ENCODE measurements at regions not wholly inside any gene's neighbourhood (a gene's known extent, or its start where the extent isn't known, plus 50 kb on each side); places are given as distances from the start of the nearest gene placed in this dataset.
A peak's percentile ranks its signal among the peaks of the same experiment; 100 is the strongest.

DNA sequence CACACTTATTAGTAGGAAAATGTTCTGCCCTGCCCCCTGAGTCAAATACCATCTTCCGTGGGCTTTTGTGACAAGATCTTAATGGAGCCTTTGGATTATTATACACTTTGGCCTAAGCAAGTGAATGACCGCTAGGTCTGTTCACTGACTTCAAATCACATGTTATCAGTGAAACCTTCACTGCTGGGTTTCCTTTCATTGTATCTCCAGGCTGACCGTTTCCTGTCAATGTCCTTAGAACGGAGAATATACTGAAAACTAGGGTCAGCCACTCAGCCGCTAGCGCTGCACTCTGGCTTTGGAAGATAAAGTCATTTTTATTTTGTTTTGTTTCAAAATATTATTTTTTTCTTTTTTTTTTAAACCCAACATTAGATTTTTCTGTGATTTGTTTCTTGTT is 107.0 kb upstream of the TLL1 start:
- Histone ChIP-seq H3K9me3 (ENCODE audit: control insufficient read depth in 4 of 4, low read length in 3 of 4) (no peaks in the 10 kb centered on the region), H3K4me3 (ENCODE audit: low read depth in 1 of 3, low read length in 3 of 3) (no peak overlapping the region), H3K9ac (ENCODE audit: low read depth in 1 of 2, low read length in 2 of 2) (no peak overlapping the region), H3K4me1 (ENCODE audit: control insufficient read depth in 4 of 4, insufficient read depth in 4 of 4, low read length in 3 of 4) (no peaks in the 10 kb centered on the region), H3K36me3 (ENCODE audit: control insufficient read depth in 4 of 4, insufficient read depth in 3 of 4, low read depth in 1 of 4, low read length in 3 of 4) (no peaks in the 10 kb centered on the region), H3K27ac (ENCODE audit: low read depth in 1 of 2, low read length in 2 of 2) (no peak overlapping the region), H3K27me3 (ENCODE audit: control insufficient read depth in 4 of 4, insufficient read depth in 4 of 4, low read length in 3 of 4) (no peaks in the 10 kb centered on the region)
- no peak for DNase-seq (ENCODE audit: low spot score)
- TF ChIP-seq NR2F2 (IDR thresholded peaks at IDR 0.05) (peak; percentile 84), JUND (IDR thresholded peaks at IDR 0.05) (no peak), RAD21 (IDR thresholded peaks at IDR 0.05) (peak; percentile 24 to 36)
- TF ChIP-seq, protein P1, sequence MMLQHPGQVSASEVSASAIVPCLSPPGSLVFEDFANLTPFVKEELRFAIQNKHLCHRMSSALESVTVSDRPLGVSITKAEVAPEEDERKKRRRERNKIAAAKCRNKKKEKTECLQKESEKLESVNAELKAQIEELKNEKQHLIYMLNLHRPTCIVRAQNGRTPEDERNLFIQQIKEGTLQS (IDR thresholded peaks at IDR 0.05): no peak
- WGBS: 74% methylated on average over 6 of the region's 6 CpGs

DNA sequence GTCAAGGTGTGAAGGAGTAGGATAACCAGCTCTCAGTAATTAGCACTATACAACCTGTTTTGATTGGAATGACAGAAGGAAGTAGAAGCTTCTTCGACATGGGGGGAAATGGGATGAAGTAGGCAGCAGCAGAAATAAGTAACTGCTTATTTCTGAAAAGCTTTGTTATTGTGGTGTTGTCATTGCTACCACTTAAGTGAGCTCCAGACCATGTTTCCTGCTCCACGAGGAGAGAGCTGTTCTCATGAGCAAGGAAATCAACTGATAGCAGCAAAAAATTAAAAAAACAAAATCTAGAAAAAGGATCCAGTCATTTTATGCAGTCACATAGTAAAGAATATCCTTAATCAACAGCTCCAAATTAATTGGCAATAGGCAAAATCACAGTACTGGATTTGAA is 106.1 kb upstream of the TLL1 start:
- no peak overlapping the region for H3K27ac ChIP-seq (ENCODE audit: low read depth in 1 of 2, low read length in 2 of 2)
- H3K36me3 ChIP-seq (ENCODE audit: control insufficient read depth in 4 of 4, insufficient read depth in 3 of 4, low read depth in 1 of 4, low read length in 3 of 4): no peaks in the 10 kb centered on the region
- no peak overlapping the region for H3K9ac ChIP-seq (ENCODE audit: low read depth in 1 of 2, low read length in 2 of 2)
- no peaks in the 10 kb centered on the region for H3K27me3 ChIP-seq (ENCODE audit: control insufficient read depth in 4 of 4, insufficient read depth in 4 of 4, low read length in 3 of 4)
- no peak overlapping the region for H3K4me3 ChIP-seq (ENCODE audit: low read depth in 1 of 3, low read length in 3 of 3)
- no peak for TF ChIP-seq RXRA (IDR thresholded peaks at IDR 0.05)
- no peaks in the 10 kb centered on the region for H3K4me1 ChIP-seq (ENCODE audit: control insufficient read depth in 4 of 4, insufficient read depth in 4 of 4, low read length in 3 of 4)
- DNase-seq (ENCODE audit: low spot score): no peak
- no peaks in the 10 kb centered on the region for H3K9me3 ChIP-seq (ENCODE audit: control insufficient read depth in 4 of 4, low read length in 3 of 4)
- WGBS: 27% methylated on average over 2 of the region's 2 CpGs

DNA sequence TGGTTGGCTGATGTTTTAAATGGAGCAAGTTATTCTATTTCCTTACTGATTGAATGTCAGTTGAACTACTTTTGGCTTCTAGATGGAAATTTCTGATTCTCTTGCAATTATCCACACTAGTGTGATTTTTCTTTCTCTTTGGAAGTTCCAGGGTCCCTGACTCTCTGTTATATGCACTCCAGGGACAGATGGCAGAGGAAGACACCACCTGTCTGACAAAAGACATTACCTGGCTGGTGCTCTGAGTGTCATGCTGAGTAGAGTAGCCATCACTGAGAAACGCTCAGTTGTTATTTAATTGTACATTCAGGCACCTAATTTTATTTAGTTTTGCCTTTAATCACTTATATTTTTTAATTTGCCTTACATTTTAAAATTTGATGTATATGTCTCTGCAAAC is 105.4 kb upstream of the TLL1 start:
- H3K36me3 ChIP-seq (ENCODE audit: control insufficient read depth in 4 of 4, insufficient read depth in 3 of 4, low read depth in 1 of 4, low read length in 3 of 4): no peaks in the 10 kb centered on the region
- DNase-seq (ENCODE audit: low spot score): no peak
- no peaks in the 10 kb centered on the region for H3K4me1 ChIP-seq (ENCODE audit: control insufficient read depth in 4 of 4, insufficient read depth in 4 of 4, low read length in 3 of 4)
- H3K9me3 ChIP-seq (ENCODE audit: control insufficient read depth in 4 of 4, low read length in 3 of 4): no peaks in the 10 kb centered on the region
- no peak overlapping the region for H3K27ac ChIP-seq (ENCODE audit: low read depth in 1 of 2, low read length in 2 of 2)
- TF ChIP-seq, protein P2, sequence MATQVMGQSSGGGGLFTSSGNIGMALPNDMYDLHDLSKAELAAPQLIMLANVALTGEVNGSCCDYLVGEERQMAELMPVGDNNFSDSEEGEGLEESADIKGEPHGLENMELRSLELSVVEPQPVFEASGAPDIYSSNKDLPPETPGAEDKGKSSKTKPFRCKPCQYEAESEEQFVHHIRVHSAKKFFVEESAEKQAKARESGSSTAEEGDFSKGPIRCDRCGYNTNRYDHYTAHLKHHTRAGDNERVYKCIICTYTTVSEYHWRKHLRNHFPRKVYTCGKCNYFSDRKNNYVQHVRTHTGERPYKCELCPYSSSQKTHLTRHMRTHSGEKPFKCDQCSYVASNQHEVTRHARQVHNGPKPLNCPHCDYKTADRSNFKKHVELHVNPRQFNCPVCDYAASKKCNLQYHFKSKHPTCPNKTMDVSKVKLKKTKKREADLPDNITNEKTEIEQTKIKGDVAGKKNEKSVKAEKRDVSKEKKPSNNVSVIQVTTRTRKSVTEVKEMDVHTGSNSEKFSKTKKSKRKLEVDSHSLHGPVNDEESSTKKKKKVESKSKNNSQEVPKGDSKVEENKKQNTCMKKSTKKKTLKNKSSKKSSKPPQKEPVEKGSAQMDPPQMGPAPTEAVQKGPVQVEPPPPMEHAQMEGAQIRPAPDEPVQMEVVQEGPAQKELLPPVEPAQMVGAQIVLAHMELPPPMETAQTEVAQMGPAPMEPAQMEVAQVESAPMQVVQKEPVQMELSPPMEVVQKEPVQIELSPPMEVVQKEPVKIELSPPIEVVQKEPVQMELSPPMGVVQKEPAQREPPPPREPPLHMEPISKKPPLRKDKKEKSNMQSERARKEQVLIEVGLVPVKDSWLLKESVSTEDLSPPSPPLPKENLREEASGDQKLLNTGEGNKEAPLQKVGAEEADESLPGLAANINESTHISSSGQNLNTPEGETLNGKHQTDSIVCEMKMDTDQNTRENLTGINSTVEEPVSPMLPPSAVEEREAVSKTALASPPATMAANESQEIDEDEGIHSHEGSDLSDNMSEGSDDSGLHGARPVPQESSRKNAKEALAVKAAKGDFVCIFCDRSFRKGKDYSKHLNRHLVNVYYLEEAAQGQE (IDR thresholded peaks at IDR 0.05): no peak
- no peak for TF ChIP-seq EGR1 (IDR thresholded peaks at IDR 0.05; ENCODE audit: low read depth in 2 of 2)
- TF ChIP-seq, protein P3, sequence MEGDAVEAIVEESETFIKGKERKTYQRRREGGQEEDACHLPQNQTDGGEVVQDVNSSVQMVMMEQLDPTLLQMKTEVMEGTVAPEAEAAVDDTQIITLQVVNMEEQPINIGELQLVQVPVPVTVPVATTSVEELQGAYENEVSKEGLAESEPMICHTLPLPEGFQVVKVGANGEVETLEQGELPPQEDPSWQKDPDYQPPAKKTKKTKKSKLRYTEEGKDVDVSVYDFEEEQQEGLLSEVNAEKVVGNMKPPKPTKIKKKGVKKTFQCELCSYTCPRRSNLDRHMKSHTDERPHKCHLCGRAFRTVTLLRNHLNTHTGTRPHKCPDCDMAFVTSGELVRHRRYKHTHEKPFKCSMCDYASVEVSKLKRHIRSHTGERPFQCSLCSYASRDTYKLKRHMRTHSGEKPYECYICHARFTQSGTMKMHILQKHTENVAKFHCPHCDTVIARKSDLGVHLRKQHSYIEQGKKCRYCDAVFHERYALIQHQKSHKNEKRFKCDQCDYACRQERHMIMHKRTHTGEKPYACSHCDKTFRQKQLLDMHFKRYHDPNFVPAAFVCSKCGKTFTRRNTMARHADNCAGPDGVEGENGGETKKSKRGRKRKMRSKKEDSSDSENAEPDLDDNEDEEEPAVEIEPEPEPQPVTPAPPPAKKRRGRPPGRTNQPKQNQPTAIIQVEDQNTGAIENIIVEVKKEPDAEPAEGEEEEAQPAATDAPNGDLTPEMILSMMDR (IDR thresholded peaks at IDR 0.05; ENCODE audit: low read depth, low read length, missing input control): no peak
- TF ChIP-seq JUND (IDR thresholded peaks at IDR 0.05): no peak
- TF ChIP-seq, protein P1 (IDR thresholded peaks at IDR 0.05): no peak
- TF ChIP-seq NR2F2 (IDR thresholded peaks at IDR 0.05): no peak
- TF ChIP-seq, protein P4, sequence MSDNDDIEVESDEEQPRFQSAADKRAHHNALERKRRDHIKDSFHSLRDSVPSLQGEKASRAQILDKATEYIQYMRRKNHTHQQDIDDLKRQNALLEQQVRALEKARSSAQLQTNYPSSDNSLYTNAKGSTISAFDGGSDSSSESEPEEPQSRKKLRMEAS (IDR thresholded peaks at IDR 0.05): no peak
- TF ChIP-seq RAD21 (IDR thresholded peaks at IDR 0.05): no peak
- no peak for TF ChIP-seq TAF1 (conservative IDR thresholded peaks at IDR 0.05)
- TF ChIP-seq RXRA (IDR thresholded peaks at IDR 0.05): no peak
- no peak for TF ChIP-seq SP1 (IDR thresholded peaks at IDR 0.05)
- no peak for TF ChIP-seq YY1 (IDR thresholded peaks at IDR 0.05)
- H3K9ac ChIP-seq (ENCODE audit: low read depth in 1 of 2, low read length in 2 of 2): no peak overlapping the region
- H3K4me3 ChIP-seq (ENCODE audit: low read depth in 1 of 3, low read length in 3 of 3): no peak overlapping the region
- H3K27me3 ChIP-seq (ENCODE audit: control insufficient read depth in 4 of 4, insufficient read depth in 4 of 4, low read length in 3 of 4): no peaks in the 10 kb centered on the region
- WGBS: 90% methylated on average over 1 of the region's 1 CpG
